CD14-positive monocyte (primary cell): ENCODE measurements at regions not wholly inside any gene's neighbourhood (a gene's known extent, or its start where the extent isn't known, plus 50 kb on each side); places are given as distances from the start of the nearest gene placed in this dataset.

Experiments used
- DNase-seq, 3 donors: peaks; one replicate each; pipeline ENCODE4 v3.0.0-alpha.2; 2011 to 2022
- H2AFZ ChIP-seq: 2 replicates; pipeline ENCODE4 v1.6.0; 2012; ENCODE audit warnings: mild to moderate bottlenecking, low read depth, low read length, inconsistent platforms; ENCODE audit not compliant: insufficient read depth, poor library complexity, severe bottlenecking
- H3K27ac ChIP-seq, 2 donors: 1 replicate in 1 of 2; 2 replicates in 1 of 2; pipeline ENCODE4 v1.5.1; 2012 to 2013; ENCODE audit warnings: low read length in 2 of 2, control low read depth in 1 of 2, inconsistent platforms in 1 of 2, low read depth in 1 of 2, mild to moderate bottlenecking in 1 of 2
- H3K27me3 ChIP-seq, 2 donors: one replicate each; pipeline versions ENCODE4 v1.6.0 to v1.6.1; 2011 to 2013; ENCODE audit warnings: low read length in 2 of 2; ENCODE audit not compliant: control insufficient read depth in 2 of 2, insufficient read depth in 2 of 2
- H3K36me3 ChIP-seq, 2 donors: replicated peaks in 1 of 2; 1 replicate in 1 of 2; 2 replicates in 1 of 2; pipeline versions ENCODE4 v1.5.1 to v1.6.1; 2012 to 2013; ENCODE audit warnings: low read length in 2 of 2, control low read depth in 1 of 2, inconsistent platforms in 1 of 2, mild to moderate bottlenecking in 1 of 2; ENCODE audit not compliant: insufficient read depth in 2 of 2, control insufficient read depth in 1 of 2
- H3K4me1 ChIP-seq, 2 donors: 1 replicate in 1 of 2; 2 replicates in 1 of 2; pipeline versions ENCODE4 v1.5.1 to v1.6.1; 2012 to 2013; ENCODE audit warnings: low read length in 2 of 2, control low read depth in 1 of 2, inconsistent platforms in 1 of 2, mild to moderate bottlenecking in 1 of 2, moderate library complexity in 1 of 2; ENCODE audit not compliant: insufficient read depth in 2 of 2, control insufficient read depth in 1 of 2
- H3K4me2 ChIP-seq: replicated peaks from 2 replicates; pipeline ENCODE3; 2012; ENCODE audit warnings: low read length, moderate library complexity, mild to moderate bottlenecking; ENCODE audit not compliant: poor library complexity, severe bottlenecking; ENCODE audit errors: extremely low read depth
- H3K4me3 ChIP-seq, 3 experiments: fragments of 200-600 bp in 1 of 3; sonication (generic) in 1 of 3; replicated peaks in 1 of 3; 1 replicate in 2 of 3; 2 replicates in 1 of 3; pipeline ENCODE4 v1.5.1; 2011 to 2013; ENCODE audit warnings: low read length in 3 of 3, mild to moderate bottlenecking in 3 of 3, control low read depth in 2 of 3, low read depth in 2 of 3, inconsistent platforms in 1 of 3, moderate library complexity in 1 of 3
- H3K79me2 ChIP-seq: 2 replicates; pipeline ENCODE4 v1.6.0; 2012; ENCODE audit warnings: mild to moderate bottlenecking, control low read depth, inconsistent platforms, low read length, moderate library complexity; ENCODE audit not compliant: insufficient read depth
- H3K9ac ChIP-seq: 2 replicates; pipeline ENCODE4 v1.6.0; 2017; ENCODE audit warnings: low read length, mild to moderate bottlenecking; ENCODE audit not compliant: insufficient read depth, poor library complexity, severe bottlenecking
- H3K9me3 ChIP-seq, 2 donors: replicated peaks in 1 of 2; 1 replicate in 1 of 2; 2 replicates in 1 of 2; pipeline versions ENCODE4 v1.5.1 to v1.6.1; 2012 to 2013; ENCODE audit warnings: low read length in 2 of 2, control low read depth in 1 of 2; ENCODE audit not compliant: control insufficient read depth in 1 of 2, insufficient read depth in 1 of 2
- H4K20me1 ChIP-seq: 2 replicates; pipeline ENCODE4 v1.6.0; 2012; ENCODE audit warnings: mild to moderate bottlenecking, low read length, control low read depth, moderate library complexity; ENCODE audit not compliant: insufficient read depth
- H3K27ac Mint-ChIP-seq, 7 donors: one replicate each; pipeline ENCODE4 v1.8.0; 2020; ENCODE audit warnings: mild to moderate bottlenecking in 7 of 7, mixed read lengths in 7 of 7, moderate library complexity in 6 of 7, inconsistent platforms in 2 of 7
- H3K27me3 Mint-ChIP-seq, 3 donors: one replicate each; pipeline ENCODE4 v1.8.0; 2021 to 2022; ENCODE audit warnings: low read depth in 3 of 3, mild to moderate bottlenecking in 3 of 3, mixed read lengths in 3 of 3, moderate library complexity in 3 of 3, inconsistent platforms in 1 of 3
- H3K36me3 Mint-ChIP-seq, 2 donors: one replicate each; pipeline ENCODE4 v1.8.0; 2020; ENCODE audit warnings: mixed read lengths in 2 of 2, inconsistent platforms in 1 of 2, mild to moderate bottlenecking in 1 of 2
- H3K4me1 Mint-ChIP-seq: one replicate; pipeline ENCODE4 v1.8.0; 2020; ENCODE audit warnings: mild to moderate bottlenecking, mixed read lengths
- H3K4me3 Mint-ChIP-seq, 2 donors: one replicate each; pipeline ENCODE4 v1.8.0; 2020; ENCODE audit warnings: mild to moderate bottlenecking in 2 of 2, mixed read lengths in 2 of 2, moderate library complexity in 1 of 2
- H3K9me3 Mint-ChIP-seq, 7 donors: one replicate each; pipeline ENCODE4 v1.8.0; 2020 to 2022; ENCODE audit warnings: mixed read lengths in 7 of 7, mild to moderate bottlenecking in 6 of 7, moderate library complexity in 6 of 7, inconsistent platforms in 2 of 7
- CTCF ChIP-seq: fragments of 200-600 bp; IDR thresholded peaks from one replicate; pipeline ENCODE4 v1.8.0; 2022; ENCODE audit warnings: antibody characterized with exemption, mild to moderate bottlenecking
- WGBS: methylation state at CpG from one replicate; pipeline ENCODE4 v1.1.5; 2013; ENCODE audit warnings: missing lambda C conversion rate; ENCODE audit not compliant: insufficient coverage; 5-methylcytosine and 5-hydroxymethylcytosine counted together
- intact Hi-C, 2 donors: fragments of 100-400 bp; cut with micrococcal nuclease; formaldehyde crosslinking; loops; one replicate each; pipeline versions ENCODE4 v1.15.0 to v1.15.1; 2023

- intact Hi-C loops = no loop called here
- no peaks in the 10 kb centered on the region for H4K20me1 ChIP-seq
- no peak overlapping the region for H2AFZ ChIP-seq
- Mint-ChIP-seq H3K27ac (no peak overlapping the region), H3K27me3 (peaks cover 0 to 2% (median 0%) of the 10 kb centered on the region in 3 donors), H3K9me3 (peaks cover 0 to 15% (median 2%) of the 10 kb centered on the region in 7 donors), H3K4me3 (no peak overlapping the region), H3K36me3 (no peaks in the 10 kb centered on the region), H3K4me1 (no peaks in the 10 kb centered on the region)
- H3K4me2 ChIP-seq = no peak overlapping the region
- H3K27ac ChIP-seq = no peak overlapping the region
- peaks cover 5 to 8% of the 10 kb centered on the region in 2 donors for H3K9me3 ChIP-seq
- no peaks in the 10 kb centered on the region for H3K79me2 ChIP-seq
- H3K27me3 ChIP-seq = no peaks in the 10 kb centered on the region
- no peaks in the 10 kb centered on the region for H3K36me3 ChIP-seq
- no peak for DNase-seq
- H3K4me3 ChIP-seq = no peak overlapping the region
- no peak for TF ChIP-seq CTCF
- no peak overlapping the region for H3K9ac ChIP-seq
- H3K4me1 ChIP-seq = no peaks in the 10 kb centered on the region
Observed at GRCh38 chr9:87089929-87090328, 142.6 kb upstream of the GAS1 start.

- Histone ChIP-seq H3K79me2 (no peaks in the 10 kb centered on the region), H2AFZ (no peak overlapping the region), H3K4me2 (no peak overlapping the region), H3K4me3 (no peak overlapping the region), H3K9ac (no peak overlapping the region), H3K27me3 (no peaks in the 10 kb centered on the region), H4K20me1 (no peaks in the 10 kb centered on the region), H3K27ac (no peak overlapping the region), H3K36me3 (no peaks in the 10 kb centered on the region), H3K4me1 (no peaks in the 10 kb centered on the region), H3K9me3 (no peaks in the 10 kb centered on the region)
- Mint-ChIP-seq H3K9me3 (peaks cover 0 to 4% (median 0%) of the 10 kb centered on the region in 7 donors), H3K27ac (no peak overlapping the region), H3K27me3 (no peaks in the 10 kb centered on the region), H3K36me3 (no peaks in the 10 kb centered on the region), H3K4me1 (no peaks in the 10 kb centered on the region), H3K4me3 (no peak overlapping the region)
- no peak for TF ChIP-seq CTCF
- WGBS = no CpG with 5 or more reads among the region's 3 CpGs
- no peak for DNase-seq
- intact Hi-C loops = no loop called here
Observed at GRCh38 chr9:87093777-87094176, 146.5 kb upstream of the GAS1 start.
